EL (cell line): ENCODE measurements at regions not wholly inside any gene's neighbourhood (a gene's known extent, or its start where the extent isn't known, plus 50 kb on each side); places are given as distances from the start of the nearest gene placed in this dataset.

Source experiments
- DNase-seq: peaks from one replicate; pipeline ENCODE4 v3.0.0-alpha.2; 2016

- no peak for DNase-seq
Observed at GRCh38 chr2:153096272-153096671, 377.9 kb downstream of the ARL6IP6 start.

DNA sequence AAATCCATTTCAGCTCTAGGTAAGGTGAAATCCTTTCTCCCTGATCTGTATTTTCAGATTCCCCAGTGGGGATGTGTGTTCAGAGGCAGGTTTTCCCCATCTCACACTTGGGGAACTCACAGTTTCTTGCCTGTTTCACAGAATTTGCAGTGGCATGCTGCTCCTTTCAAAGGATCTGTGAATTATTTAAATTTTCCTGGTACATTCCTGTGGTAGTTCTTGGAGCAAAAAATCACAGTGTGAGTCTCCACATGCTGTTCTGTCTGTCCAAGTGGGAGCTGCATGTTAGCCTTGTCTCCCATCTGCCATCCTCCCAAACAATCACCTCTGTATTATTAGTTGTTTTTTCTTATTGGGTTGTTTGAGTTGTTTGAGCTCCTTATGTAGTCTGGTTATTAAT, 372.9 kb downstream of the ARL6IP6 start:
- no peak for DNase-seq

- no peak for DNase-seq
Observed at GRCh38 chr2:153079315-153079714, 360.9 kb downstream of the ARL6IP6 start.

DNA sequence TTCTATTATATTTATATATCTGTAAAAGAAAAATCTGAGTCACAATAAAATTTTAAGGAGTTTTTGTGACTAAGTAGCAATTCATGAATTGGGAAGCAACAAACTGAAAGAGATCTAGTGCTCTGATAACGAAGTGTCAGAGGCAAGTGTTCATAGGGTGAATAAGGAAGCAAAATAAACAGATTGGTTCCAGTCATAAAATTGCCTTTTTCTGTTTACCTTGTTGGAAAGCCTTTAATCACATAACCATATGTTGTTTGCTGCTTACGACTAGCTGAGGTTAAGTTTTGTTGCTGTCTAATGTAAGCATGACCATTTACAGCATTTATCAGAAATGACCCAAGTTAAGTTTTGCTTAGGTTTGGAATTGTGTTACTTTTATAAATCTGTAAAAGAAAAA, 358.9 kb downstream of the ARL6IP6 start:
- DNase-seq = no peak

DNA sequence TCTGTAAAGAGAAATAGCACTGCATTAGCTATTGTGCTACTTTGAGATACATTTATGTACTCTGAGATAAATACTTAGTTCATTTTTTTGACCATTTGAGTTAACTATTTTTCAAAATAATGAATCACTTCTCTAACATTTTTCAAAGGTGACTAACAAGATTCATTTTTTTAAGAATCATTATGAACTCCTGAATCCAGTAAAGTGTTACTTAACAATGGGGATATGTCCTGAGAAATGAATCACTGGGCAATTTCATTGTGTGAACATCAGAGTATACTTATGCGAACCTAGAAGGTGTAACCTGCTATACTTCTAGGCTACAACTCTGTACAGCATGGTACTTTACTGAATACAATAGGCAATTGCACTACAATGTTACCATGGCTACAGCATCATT, 355.8 kb downstream of the ARL6IP6 start:
- DNase-seq = peak; percentile 2

GRCh38 chr2:153072813-153073212, 354.4 kb downstream of the ARL6IP6 start:
- DNase-seq = no peak

GRCh38 chr2:153072077-153072476, 353.7 kb downstream of the ARL6IP6 start:
- DNase-seq = no peak

DNA sequence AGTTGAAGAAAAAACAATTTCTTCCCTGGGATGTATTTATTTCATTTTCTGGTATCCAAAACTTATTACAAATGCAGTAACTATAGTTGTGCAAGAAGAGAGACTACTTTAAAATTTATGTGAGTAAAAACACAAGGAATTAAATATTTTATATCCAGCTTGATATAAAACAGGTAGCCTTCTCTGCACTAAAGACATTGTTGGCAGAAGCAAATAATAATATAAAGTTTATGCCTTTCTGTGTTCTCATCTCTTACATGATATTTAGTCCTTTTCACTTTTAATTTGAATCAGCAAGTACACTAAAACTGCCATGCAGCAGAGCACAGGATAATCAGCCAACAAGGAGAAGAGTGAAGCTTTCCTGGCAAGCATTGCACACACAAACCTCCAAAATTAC, 352.7 kb downstream of the ARL6IP6 start:
- DNase-seq = no peak

DNA sequence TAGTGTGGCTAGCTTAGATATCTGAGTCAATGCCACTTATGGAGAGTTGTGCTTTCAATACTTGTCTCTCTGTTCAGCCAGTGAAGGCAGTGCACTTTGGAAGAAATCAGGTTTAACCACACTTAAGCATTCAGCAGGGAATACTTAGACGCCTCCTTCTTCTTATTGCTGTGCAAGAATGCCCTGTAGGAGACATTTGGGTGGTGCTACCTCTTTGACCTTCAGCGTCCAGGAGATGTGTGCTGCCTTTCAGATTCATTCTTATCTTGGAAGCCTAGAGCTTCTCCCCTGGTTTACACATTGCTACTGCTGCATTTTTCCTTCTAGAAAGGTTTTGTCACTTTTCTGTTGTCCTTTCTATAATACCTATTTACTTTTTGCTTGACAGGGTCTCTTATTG, 350.5 kb downstream of the ARL6IP6 start:
- DNase-seq = no peak

DNA sequence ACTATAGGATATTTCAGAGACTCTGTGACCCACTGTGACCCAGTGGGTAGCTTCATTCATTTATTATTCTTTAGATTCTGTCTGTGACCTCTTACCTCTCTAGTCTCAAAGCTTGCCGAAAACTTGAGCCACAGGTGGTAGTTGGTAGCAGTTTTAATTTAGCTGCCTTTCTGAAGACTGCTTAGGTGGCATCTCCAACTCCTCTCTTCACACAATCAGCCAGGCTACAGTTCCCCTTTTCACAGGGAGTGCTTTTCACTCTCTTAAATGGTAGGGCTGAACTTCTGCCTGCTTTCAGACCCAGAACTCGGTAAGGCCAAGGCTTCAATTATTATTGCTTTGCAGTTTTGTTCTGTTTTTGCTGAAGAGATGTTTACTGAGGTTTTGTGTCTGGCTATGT, 349.6 kb downstream of the ARL6IP6 start:
- no peak for DNase-seq

DNA sequence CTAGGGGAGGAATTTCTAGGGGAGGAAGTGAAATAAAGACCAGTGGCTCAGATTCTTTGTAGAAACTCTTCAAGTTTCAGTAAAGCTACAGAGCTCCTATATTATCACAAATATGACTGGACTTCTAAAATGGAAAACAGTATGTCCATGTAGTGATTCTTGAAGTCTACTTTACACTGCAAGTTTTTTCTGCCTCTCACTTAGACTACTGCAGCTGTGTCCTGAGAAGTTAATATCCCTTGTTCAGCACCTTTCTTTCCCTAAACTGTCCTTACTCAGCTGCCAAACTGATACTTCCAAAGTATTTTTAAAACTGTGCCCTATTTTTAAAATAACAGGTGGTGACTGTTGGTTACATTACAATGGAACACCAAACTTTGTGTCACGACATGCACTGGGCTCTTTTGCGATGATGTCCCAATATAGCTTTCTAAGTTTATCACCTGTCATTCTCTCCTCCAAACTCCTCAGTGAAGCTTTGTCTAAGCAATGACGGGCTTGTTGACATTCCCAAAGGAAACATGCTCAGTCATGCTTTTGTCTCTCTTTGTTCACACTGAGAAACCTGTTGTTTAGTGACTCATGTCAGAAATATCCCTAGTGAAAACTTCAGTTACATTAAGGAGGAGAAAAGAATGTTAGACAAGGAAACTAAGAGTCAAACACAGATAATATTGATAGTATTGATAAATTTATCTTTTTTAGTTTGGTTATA, 341.1 kb downstream of the ARL6IP6 start:
- peak; percentile 48 for DNase-seq

DNA sequence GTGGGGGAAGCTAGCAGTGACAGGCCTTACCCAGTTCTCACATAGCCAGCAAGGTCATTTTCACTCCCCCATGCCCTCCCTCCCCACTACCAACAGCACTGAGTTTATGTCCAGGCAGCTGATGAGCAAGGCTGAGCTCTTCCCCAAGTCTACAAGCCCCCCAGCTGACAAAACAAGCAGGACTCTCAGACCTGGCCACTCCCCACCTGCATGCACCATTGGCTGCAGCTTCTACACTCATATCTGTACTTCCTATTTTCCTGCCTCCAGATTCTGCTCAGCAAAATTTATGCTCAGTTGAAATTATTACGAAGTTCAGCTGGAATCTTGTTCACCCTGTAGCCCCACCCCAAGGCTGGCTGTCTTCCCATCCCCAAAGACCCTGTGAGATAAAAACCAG, 339.3 kb downstream of the ARL6IP6 start:
- DNase-seq = no peak

DNA sequence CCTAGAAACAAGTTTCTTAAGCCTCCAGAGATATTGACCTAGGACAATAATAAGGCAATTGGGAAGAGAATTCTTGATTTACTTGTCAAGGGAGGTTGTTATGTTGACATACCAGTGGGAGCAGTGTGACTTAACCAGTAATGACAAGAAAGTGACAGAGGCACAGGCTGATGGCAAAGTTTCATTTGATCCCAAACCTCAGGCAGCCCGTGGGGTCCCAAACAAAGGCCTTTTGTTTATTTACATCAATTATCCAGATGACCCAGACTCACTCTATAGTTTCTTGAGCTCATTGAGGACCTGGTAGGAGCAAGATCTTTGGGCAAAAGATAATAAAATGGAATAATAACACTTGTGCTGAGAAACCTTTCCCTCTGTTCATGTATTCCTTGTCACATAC, 336.8 kb downstream of the ARL6IP6 start:
- no peak for DNase-seq

DNA sequence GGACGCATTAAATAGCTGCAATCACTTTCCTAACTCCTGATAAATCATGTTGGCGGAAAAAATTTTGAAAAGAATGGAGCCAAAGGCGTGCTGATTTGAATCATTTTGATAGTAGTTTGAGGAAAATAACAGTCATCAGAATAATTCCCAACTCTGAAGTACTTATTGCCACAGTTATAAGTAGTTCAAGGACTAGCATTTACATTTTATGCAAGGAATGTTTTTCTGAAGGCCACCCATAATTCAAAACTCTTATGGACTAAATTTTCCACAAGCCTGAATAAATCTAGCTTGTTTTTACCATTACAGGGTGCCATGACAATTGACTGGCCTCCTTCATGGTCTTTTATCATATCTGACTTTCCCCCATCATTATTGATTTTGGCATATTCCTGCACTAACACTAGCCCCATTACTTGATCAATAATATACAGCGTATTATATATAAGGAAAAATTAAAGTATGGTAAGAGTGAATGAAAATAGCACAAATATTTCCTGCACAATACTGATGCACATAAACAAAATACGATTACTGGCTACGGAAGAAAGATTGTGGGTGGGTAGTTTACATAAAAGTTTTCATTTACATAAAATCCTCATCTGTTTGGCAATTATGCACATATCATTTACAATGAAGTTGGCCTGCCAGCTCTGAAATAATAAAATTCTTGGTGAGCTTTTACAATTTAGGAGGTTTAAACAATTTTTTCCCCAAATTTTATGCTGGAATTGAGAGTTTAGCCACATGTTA, 334.6 kb downstream of the ARL6IP6 start:
- no peak for DNase-seq

GRCh38 chr2:153047220-153047619, 328.8 kb downstream of the ARL6IP6 start:
- no peak for DNase-seq

DNA sequence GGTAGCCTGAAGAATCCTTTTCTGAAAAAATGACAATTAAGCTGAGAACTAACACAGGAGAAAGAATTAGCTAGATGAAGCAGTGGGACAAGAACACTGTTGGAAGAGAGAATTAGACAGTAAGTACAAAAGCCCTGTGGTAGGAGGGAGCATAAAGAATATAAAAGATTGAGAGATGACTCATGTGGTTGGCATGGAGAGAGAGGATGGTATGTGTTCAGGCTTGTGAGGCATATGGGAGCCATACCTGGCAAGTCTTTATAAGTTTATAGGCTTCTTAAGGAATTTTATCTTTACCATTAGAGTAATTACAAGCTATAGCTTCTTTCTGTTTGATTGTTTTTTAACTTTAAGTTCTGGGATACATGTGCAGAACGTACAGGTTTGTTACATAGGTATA, 325.0 kb downstream of the ARL6IP6 start:
- peak; percentile 16 for DNase-seq

GRCh38 chr2:153028626-153029025, 310.2 kb downstream of the ARL6IP6 start:
- no peak for DNase-seq

- no peak for DNase-seq
Observed at GRCh38 chr2:153027533-153027932, 309.1 kb downstream of the ARL6IP6 start.

GRCh38 chr2:153020201-153020600, 301.8 kb downstream of the ARL6IP6 start:
- no peak for DNase-seq

DNA sequence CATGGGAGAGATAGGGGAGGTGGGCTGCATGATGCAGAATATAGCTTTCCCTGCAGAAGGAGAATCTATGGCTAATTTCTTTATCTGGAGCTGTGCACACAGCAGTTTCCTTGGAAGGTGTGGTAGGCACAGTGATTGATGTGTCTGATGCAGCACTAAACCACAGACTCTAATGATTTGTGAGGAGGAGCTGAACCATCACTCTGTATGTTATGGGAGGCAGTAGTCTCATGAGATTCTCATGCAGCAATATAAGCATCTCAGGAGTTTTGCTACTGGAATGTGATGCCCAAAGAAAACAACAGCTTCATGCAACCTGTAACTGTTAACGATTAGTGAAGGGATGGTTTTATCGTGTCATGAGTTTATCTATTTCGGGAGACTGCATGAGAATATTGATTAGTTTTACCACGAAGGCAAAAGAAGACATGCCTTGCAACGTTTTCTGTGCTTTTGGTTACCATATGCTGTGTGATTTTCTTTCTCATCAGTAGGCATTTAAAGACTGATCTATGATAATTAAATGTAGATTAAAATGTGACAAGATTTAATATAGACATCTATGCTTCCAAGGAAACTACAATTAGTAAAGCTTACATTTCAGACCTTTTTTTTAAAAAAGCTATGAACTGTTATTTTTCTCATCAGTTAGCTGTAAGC, 286.8 kb downstream of the ARL6IP6 start:
- no peak for DNase-seq

GRCh38 chr2:153004627-153005026, 286.2 kb downstream of the ARL6IP6 start:
- DNase-seq = no peak

DNA sequence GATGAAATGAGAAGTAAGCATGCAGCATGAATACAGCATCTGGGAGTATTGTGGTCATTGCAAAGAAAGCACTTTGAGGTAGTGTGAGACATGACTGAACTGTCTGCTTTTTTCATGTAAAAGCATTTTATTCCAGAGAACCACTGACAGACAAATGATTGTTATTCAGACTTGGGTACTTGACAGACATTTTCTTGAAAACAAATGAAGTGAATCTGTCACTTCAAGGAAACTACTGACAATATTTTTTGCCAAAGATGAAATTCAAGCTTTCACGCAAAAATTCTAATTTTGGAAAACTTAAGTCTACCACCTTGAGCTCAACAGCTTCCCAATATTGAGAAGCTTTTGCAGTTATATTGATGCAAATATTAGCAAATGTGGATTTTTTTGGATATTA, 255.7 kb downstream of the ARL6IP6 start:
- no peak for DNase-seq

DNA sequence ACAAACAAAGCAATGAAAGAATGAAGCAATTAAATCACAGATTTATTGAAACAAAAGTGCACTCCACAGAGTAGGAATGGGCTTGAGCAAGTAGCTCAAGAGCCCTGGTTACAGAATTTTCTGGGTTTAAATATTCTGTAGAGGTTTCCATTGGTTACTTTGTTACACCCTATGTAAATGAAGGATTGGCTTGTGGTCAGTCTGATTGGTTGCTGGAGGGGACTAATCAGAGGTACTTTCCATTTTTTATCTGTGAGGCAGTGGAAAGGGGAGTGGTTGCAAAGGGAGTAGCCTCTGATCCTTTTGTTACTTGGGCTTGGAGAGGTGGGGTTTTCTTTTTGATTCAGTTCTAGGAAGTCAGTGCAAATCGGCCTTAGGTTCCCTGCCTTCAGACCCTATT, 253.3 kb downstream of the ARL6IP6 start:
- DNase-seq = no peak

- DNase-seq = no peak
Observed at GRCh38 chr2:152962446-152962845, 244.0 kb downstream of the ARL6IP6 start.
